ENCODE measurements at regions not wholly inside any gene's neighbourhood (a gene's known extent, or its start where the extent isn't known, plus 50 kb on each side); places are given as distances from the start of the nearest gene placed in this dataset.

DNA sequence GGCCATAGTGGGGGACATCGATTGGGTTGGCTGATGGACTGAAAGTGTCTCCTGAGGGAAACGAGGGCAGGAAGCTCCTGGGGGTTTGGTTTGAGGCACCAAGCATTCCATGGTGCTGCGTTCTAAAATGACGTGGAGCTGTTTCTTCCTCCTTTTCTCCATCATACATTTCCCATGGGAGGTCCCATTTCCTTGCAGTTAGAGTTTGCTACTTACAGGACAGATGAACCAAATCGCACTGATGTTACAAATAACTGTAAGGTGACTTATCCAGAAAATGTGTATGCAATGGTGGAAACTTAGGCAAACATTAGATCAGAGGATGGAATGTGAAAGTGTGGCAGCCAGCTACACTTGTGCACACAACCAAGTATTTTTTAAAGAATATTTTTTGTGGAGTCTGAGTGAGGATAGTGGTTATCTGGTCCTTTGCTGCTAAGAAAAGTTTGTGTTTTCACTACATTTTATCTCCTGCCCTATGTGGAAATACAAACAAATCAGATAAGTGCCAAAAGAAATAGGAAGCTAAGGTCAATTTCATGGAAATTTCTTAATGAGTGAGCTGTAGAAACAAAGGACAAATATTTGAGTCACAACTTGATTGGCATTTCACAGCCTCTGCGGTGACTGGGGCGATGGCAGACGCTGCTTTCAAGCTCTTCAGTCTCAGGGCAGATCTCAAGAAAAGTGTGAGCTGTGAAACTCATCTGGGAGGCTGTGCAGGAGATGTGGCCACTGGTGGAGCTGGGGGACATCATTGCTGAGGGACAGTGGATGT is 256.2 kb downstream of the TSN start:
- Mint-ChIP-seq H3K27ac (ENCODE audit: unreplicated experiment) (no peak overlapping the region), H3K36me3 (ENCODE audit: unreplicated experiment) (no peaks in the 10 kb centered on the region), H3K9me3 (ENCODE audit: unreplicated experiment) (no peaks in the 10 kb centered on the region), H3K4me3 (ENCODE audit: unreplicated experiment) (no peak overlapping the region), H3K27me3 (ENCODE audit: unreplicated experiment) (peaks cover 12% of the 10 kb centered on the region), H3K4me1 (ENCODE audit: unreplicated experiment) (no peaks in the 10 kb centered on the region)
- TF ChIP-seq, protein P1, sequence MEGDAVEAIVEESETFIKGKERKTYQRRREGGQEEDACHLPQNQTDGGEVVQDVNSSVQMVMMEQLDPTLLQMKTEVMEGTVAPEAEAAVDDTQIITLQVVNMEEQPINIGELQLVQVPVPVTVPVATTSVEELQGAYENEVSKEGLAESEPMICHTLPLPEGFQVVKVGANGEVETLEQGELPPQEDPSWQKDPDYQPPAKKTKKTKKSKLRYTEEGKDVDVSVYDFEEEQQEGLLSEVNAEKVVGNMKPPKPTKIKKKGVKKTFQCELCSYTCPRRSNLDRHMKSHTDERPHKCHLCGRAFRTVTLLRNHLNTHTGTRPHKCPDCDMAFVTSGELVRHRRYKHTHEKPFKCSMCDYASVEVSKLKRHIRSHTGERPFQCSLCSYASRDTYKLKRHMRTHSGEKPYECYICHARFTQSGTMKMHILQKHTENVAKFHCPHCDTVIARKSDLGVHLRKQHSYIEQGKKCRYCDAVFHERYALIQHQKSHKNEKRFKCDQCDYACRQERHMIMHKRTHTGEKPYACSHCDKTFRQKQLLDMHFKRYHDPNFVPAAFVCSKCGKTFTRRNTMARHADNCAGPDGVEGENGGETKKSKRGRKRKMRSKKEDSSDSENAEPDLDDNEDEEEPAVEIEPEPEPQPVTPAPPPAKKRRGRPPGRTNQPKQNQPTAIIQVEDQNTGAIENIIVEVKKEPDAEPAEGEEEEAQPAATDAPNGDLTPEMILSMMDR (IDR thresholded peaks at IDR 0.05): no peak
- DNase-seq (ENCODE audit: extremely low spot score, unreplicated experiment): no peak

DNA sequence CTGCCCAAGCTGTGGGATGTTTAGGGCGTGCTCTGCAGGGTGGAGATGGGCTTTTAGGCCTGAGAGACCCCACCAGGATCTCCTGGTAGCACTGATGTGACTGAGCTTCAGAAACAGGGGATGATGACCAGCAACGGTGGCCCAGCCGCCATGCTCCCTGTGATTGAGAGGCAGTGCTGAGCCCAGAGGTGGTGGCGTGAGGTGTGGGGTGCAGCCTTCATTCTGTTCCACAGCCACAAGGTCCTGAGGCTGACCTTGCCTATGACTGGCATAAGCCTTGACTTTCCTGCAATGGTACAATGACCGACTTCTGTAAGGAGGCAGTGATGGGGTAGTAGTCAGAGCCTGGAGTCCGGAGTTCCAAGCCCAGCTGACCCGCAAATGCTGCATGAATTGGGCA is 263.3 kb downstream of the TSN start:
- Mint-ChIP-seq H3K36me3 (ENCODE audit: unreplicated experiment) (no peaks in the 10 kb centered on the region), H3K27me3 (ENCODE audit: unreplicated experiment) (peaks cover 4% of the 10 kb centered on the region), H3K27ac (ENCODE audit: unreplicated experiment) (no peak overlapping the region), H3K9me3 (ENCODE audit: unreplicated experiment) (no peaks in the 10 kb centered on the region), H3K4me1 (ENCODE audit: unreplicated experiment) (no peaks in the 10 kb centered on the region), H3K4me3 (ENCODE audit: unreplicated experiment) (no peak overlapping the region)
- peak; percentile 54 for DNase-seq (ENCODE audit: extremely low spot score, unreplicated experiment)
- TF ChIP-seq, protein P1 (IDR thresholded peaks at IDR 0.05): no peak

DNA sequence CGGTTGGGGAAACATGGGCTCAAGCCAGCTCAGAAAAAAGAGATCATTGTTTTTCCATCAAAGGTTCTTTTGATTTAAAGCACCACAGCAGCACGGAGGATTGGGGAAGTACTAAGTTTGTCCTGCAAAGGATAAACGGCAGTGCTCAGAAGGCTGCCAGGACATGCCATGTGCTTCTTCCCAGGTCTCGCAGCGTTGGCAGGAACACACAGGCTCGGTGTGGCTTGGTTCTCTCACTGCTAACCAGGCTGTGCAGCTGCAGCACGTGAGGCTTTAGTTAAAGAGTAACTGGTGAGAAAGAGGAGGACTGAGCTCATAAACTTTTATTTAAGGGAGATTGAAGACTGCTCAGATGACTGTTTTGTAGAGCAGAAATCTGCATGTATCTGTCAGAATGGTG is 264.3 kb downstream of the TSN start:
- Mint-ChIP-seq H3K4me3 (ENCODE audit: unreplicated experiment) (no peak overlapping the region), H3K27me3 (ENCODE audit: unreplicated experiment) (peaks cover 4% of the 10 kb centered on the region), H3K9me3 (ENCODE audit: unreplicated experiment) (no peaks in the 10 kb centered on the region), H3K27ac (ENCODE audit: unreplicated experiment) (no peak overlapping the region), H3K36me3 (ENCODE audit: unreplicated experiment) (no peaks in the 10 kb centered on the region), H3K4me1 (ENCODE audit: unreplicated experiment) (no peaks in the 10 kb centered on the region)
- peak; percentile 54 for DNase-seq (ENCODE audit: extremely low spot score, unreplicated experiment)
- TF ChIP-seq, protein P1 (IDR thresholded peaks at IDR 0.05): no peak

DNA sequence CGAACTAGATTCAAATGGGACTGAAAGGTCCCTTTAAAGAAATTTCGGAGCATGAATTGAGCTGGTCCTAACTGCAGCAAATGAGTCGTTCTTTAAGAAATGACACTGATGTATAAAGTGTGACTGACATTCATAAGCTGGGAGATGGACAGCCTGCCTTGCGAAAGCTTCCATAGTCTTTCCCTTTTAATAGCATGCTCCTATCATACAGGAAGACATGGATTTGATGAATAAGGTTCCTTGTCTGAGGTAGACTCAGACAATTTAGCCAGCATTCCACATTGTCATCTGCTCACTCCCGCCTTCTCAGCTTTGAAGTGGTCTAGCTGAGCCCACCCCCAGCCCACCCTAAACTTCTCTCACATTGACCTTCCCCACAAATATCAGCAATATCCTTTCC is 264.9 kb downstream of the TSN start:
- TF ChIP-seq, protein P1 (IDR thresholded peaks at IDR 0.05): no peak
- Mint-ChIP-seq H3K4me1 (ENCODE audit: unreplicated experiment) (no peaks in the 10 kb centered on the region), H3K27me3 (ENCODE audit: unreplicated experiment) (peaks cover 4% of the 10 kb centered on the region), H3K36me3 (ENCODE audit: unreplicated experiment) (no peaks in the 10 kb centered on the region), H3K27ac (ENCODE audit: unreplicated experiment) (no peak overlapping the region), H3K9me3 (ENCODE audit: unreplicated experiment) (no peaks in the 10 kb centered on the region), H3K4me3 (ENCODE audit: unreplicated experiment) (no peak overlapping the region)
- peak; percentile 17 for DNase-seq (ENCODE audit: extremely low spot score, unreplicated experiment)

DNA sequence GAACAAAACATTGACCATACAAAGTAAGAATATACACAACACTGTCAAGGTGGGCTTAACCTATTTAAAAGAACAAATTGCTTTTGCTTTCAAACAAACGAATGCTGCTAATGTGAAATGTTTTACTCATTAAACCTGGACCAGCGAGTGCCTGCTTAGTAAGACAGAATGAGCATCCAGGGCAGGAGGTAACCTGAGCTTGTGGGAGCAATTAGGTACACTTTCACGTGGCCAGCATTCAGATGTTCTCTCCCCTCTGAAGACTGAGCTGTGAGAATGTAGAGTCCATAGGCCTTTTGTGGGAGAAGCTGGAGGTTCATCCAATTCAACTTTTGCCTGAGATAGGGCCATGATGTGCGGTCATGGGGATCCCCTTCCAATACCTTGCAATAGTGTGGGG is 266.5 kb downstream of the TSN start:
- peak; percentile 42 for DNase-seq (ENCODE audit: extremely low spot score, unreplicated experiment)
- no peaks in the 10 kb centered on the region for H3K36me3 Mint-ChIP-seq (ENCODE audit: unreplicated experiment)
- TF ChIP-seq, protein P1 (IDR thresholded peaks at IDR 0.05): no peak
- H3K27ac Mint-ChIP-seq (ENCODE audit: unreplicated experiment): no peak overlapping the region
- no peak overlapping the region for H3K4me3 Mint-ChIP-seq (ENCODE audit: unreplicated experiment)
- peaks cover 4% of the 10 kb centered on the region for H3K27me3 Mint-ChIP-seq (ENCODE audit: unreplicated experiment)
- no peaks in the 10 kb centered on the region for H3K9me3 Mint-ChIP-seq (ENCODE audit: unreplicated experiment)
- no peaks in the 10 kb centered on the region for H3K4me1 Mint-ChIP-seq (ENCODE audit: unreplicated experiment)

Data from osteocyte (in vitro differentiated cells).